Hepatocyte (in vitro differentiated cells): ENCODE measurements at regions not wholly inside any gene's neighbourhood (a gene's known extent, or its start where the extent isn't known, plus 50 kb on each side); places are given as distances from the start of the nearest gene placed in this dataset.
"Not testable (repeated sequence)": the region's sequence is repeated elsewhere in the genome, so short reads cannot be mapped to it uniquely, and the experiment has no call there.

ENCODE experiments used
- CTCF ChIP-seq: fragments of 200-600 bp; sonication (generic); IDR thresholded peaks from 2 replicates; pipeline ENCODE4 v1.5.1; 2016; ENCODE audit warnings: antibody characterized with exemption, mild to moderate bottlenecking; ENCODE audit not compliant: poor library complexity
- EZH2 ChIP-seq: fragments of 200-600 bp; sonication (generic); IDR thresholded peaks from 2 replicates; pipeline ENCODE4 v1.6.1; 2016; ENCODE audit warnings: antibody characterized with exemption, mild to moderate bottlenecking, borderline replicate concordance
- EZH2phosphoT487 ChIP-seq: fragments of 200-600 bp; sonication (generic); IDR thresholded peaks from one replicate; pipeline ENCODE4 v1.6.1; 2018; ENCODE audit warnings: antibody characterized with exemption, mild to moderate bottlenecking, low read depth, moderate library complexity; ENCODE audit not compliant: unreplicated experiment, severe bottlenecking

DNA sequence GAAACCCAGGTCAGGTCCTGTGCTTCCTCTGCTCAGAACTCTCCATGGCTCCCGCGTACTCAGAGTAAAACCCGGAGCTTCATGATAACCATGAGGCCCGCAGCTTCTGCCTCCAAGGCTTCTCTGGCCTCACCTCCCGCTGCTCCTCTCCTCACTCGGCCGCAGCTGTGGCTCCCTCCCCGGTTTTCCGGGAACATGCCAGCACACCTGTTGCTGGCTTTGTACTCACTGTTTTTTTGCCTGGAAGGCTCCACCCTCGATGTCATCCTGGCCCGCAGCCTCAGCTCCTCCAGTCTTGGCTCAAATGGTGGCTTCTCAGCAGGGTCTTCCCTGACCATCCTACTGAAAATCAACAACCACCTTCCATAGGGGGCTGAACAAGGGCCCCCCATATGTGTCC, 57.7 kb upstream of the SULF2 start:
- not testable (repeated sequence) for TF ChIP-seq CTCF, EZH2, EZH2phosphoT487
